ENCODE measurements at regions not wholly inside any gene's neighbourhood (a gene's known extent, or its start where the extent isn't known, plus 50 kb on each side); places are given as distances from the start of the nearest gene placed in this dataset.

GRCh38 chr17:79668344-79669250 is 57.7 kb upstream of the RBFOX3 start:
- TF ChIP-seq POLR2AphosphoS5 (IDR thresholded peaks at IDR 0.05): no peak
- no peak for TF ChIP-seq CTCF (IDR thresholded peaks at IDR 0.05)
- no peak for TF ChIP-seq EP300 (IDR thresholded peaks at IDR 0.05)
- TF ChIP-seq POLR2A (IDR thresholded peaks at IDR 0.05; ENCODE audit: low read depth): no peak
- H3K4me1 ChIP-seq: peaks cover 5 to 25% (median 16%) of the 10 kb centered on the region in 4 donors
- 65% methylated on average over 16 of the region's 17 CpGs for WGBS
- no peak overlapping the region for H3K4me3 ChIP-seq
- no peak overlapping the region for H3K27ac ChIP-seq (replicated peaks in 1 of 4)
- peaks cover 0 to 12% (median 10%) of the 10 kb centered on the region in 4 donors for H3K9me3 ChIP-seq
- peaks cover 0 to 45% (median 0%) of the 10 kb centered on the region in 4 donors for H3K27me3 ChIP-seq
- no peak for DNase-seq (ENCODE audit: extremely low spot score)
- intact Hi-C loops (cut with DNase I): no loop called here
- no peaks in the 10 kb centered on the region for H3K36me3 ChIP-seq

DNA sequence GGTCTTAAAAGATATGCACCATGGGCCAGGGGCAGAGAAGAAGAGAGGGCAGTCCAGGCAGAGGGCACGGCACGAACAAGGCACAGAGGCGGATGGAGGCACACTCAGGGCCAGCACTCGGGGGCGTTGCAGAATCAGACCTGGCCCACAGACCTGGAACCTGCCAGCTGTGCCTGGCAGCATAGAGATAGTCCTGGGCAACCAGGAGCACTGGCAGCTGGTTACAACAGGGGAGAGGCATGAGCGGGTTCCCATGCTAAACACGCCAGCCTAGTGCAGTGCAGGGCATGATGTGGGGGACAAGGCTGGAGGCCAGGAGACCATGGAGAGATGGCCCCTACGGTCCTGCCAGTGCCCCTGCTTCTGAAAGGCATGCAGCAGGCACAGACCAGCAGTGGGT is 56.9 kb upstream of the RBFOX3 start:
- Histone ChIP-seq H3K4me3 (no peak overlapping the region), H3K27ac (replicated peaks in 1 of 4) (no peak overlapping the region), H3K27me3 (peaks cover 0 to 36% (median 0%) of the 10 kb centered on the region in 4 donors), H3K9me3 (peaks cover 0 to 4% (median 2%) of the 10 kb centered on the region in 4 donors), H3K36me3 (no peaks in the 10 kb centered on the region), H3K4me1 (peaks cover 5 to 25% (median 16%) of the 10 kb centered on the region in 4 donors)
- intact Hi-C loops (cut with DNase I): no loop called here
- WGBS: 95% methylated on average over 6 of the region's 8 CpGs
- no peak for DNase-seq (ENCODE audit: extremely low spot score)
- TF ChIP-seq EP300 (IDR thresholded peaks at IDR 0.05) (no peak), POLR2AphosphoS5 (IDR thresholded peaks at IDR 0.05) (no peak), POLR2A (IDR thresholded peaks at IDR 0.05; ENCODE audit: low read depth) (no peak), CTCF (IDR thresholded peaks at IDR 0.05) (no peak)

- Histone ChIP-seq H3K36me3 (no peaks in the 10 kb centered on the region), H3K9me3 (peaks cover 0 to 2% (median under 1%) of the 10 kb centered on the region in 4 donors), H3K4me1 (peaks cover 5 to 25% (median 16%) of the 10 kb centered on the region in 4 donors), H3K27me3 (peaks cover 0 to 31% (median 0%) of the 10 kb centered on the region in 4 donors), H3K27ac (replicated peaks in 1 of 4) (no peak overlapping the region), H3K4me3 (no peak overlapping the region)
- TF ChIP-seq CTCF (IDR thresholded peaks at IDR 0.05): no peak
- no peak for TF ChIP-seq EP300 (IDR thresholded peaks at IDR 0.05)
- TF ChIP-seq POLR2A (IDR thresholded peaks at IDR 0.05; ENCODE audit: low read depth): no peak
- no peak for TF ChIP-seq POLR2AphosphoS5 (IDR thresholded peaks at IDR 0.05)
- WGBS: 80% methylated on average over 10 of the region's 14 CpGs
- DNase-seq (ENCODE audit: extremely low spot score): no peak
- intact Hi-C loops (cut with DNase I): no loop called here
Measured at GRCh38 chr17:79667121-79667715, 56.4 kb upstream of the RBFOX3 start.

DNA sequence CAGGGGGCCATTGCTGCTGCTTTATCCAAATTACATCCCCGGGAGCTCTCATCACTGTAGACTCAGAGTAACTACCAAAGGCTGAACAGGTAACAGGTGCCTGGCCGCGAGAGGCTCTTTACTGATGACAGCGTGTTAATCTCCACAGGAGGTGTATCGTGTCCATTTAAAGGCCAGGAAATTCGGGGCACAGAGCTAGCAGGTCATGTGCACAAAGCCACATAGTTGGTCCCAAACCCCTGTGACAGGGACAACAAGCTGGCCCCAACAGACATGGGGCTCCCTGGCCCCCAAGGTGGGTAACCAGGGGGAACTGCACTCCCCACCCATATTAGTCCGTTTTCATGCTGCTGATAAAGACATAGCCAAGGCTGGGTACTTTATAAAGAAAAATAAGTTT is 55.3 kb upstream of the RBFOX3 start:
- Histone ChIP-seq H3K4me3 (no peak overlapping the region), H3K27me3 (peaks cover 0 to 25% (median 0%) of the 10 kb centered on the region in 4 donors), H3K4me1 (peaks cover 5 to 25% (median 16%) of the 10 kb centered on the region in 4 donors), H3K9me3 (peaks cover 0 to 12% (median 4%) of the 10 kb centered on the region in 4 donors), H3K36me3 (no peaks in the 10 kb centered on the region), H3K27ac (replicated peaks in 1 of 4) (peak overlapping the region in 1 of 4 donors; percentile 57)
- intact Hi-C loops (cut with DNase I): no loop called here
- WGBS: 74% methylated on average over 7 of the region's 7 CpGs
- DNase-seq (ENCODE audit: extremely low spot score): no peak
- no peak for TF ChIP-seq CTCF (IDR thresholded peaks at IDR 0.05)
- TF ChIP-seq EP300 (IDR thresholded peaks at IDR 0.05): no peak
- TF ChIP-seq POLR2AphosphoS5 (IDR thresholded peaks at IDR 0.05): no peak
- TF ChIP-seq POLR2A (IDR thresholded peaks at IDR 0.05; ENCODE audit: low read depth): no peak
